Astrocyte of the spinal cord (primary cell): ENCODE measurements at regions not wholly inside any gene's neighbourhood (a gene's known extent, or its start where the extent isn't known, plus 50 kb on each side); places are given as distances from the start of the nearest gene placed in this dataset.
"Not testable (repeated sequence)": the region's sequence is repeated elsewhere in the genome, so short reads cannot be mapped to it uniquely, and the experiment has no call there.

Experiments
- DNase-seq: peaks from one replicate; pipeline ENCODE4 v3.0.0; 2011; ENCODE audit warnings: low read depth, low spot score
- H3K4me3 ChIP-seq: 2 replicates; pipeline ENCODE4 v1.5.1; 2011; ENCODE audit warnings: low read depth, mild to moderate bottlenecking, low read length, moderate library complexity
- in situ Hi-C: cut with HindIII; loops from 2 replicates; pipeline ENCODE4 v1.10.0; 2017; ENCODE audit warnings: low sequenced_read_pairs
- TF ChIP-seq, protein P1 (sequence below): IDR thresholded peaks from 2 replicates; pipeline ENCODE4 v1.5.1; 2012; ENCODE audit warnings: low read depth, mild to moderate bottlenecking, low read length, inconsistent platforms

DNA sequence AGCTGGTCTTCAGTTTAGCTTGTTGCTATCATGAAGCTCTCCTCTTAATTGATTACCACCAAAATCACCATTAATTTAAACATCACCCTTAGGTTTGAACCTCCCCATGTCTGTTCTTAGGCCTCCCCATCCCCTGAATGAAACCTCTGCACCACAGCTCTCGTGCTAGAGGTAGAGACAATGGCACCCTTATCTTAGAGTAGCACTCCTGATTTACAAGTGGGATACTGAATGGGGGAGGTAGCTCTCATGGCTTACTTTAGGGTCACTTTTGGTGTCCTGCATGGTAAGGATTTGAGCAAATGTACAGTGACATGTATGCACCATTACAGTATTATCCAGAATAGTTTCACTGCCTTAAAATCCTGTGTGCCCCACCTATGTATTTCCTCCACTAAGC is 115.6 kb upstream of the ADTRP start:
- in situ Hi-C loops, result no loop called here
- TF ChIP-seq, protein P1, sequence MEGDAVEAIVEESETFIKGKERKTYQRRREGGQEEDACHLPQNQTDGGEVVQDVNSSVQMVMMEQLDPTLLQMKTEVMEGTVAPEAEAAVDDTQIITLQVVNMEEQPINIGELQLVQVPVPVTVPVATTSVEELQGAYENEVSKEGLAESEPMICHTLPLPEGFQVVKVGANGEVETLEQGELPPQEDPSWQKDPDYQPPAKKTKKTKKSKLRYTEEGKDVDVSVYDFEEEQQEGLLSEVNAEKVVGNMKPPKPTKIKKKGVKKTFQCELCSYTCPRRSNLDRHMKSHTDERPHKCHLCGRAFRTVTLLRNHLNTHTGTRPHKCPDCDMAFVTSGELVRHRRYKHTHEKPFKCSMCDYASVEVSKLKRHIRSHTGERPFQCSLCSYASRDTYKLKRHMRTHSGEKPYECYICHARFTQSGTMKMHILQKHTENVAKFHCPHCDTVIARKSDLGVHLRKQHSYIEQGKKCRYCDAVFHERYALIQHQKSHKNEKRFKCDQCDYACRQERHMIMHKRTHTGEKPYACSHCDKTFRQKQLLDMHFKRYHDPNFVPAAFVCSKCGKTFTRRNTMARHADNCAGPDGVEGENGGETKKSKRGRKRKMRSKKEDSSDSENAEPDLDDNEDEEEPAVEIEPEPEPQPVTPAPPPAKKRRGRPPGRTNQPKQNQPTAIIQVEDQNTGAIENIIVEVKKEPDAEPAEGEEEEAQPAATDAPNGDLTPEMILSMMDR, result no peak
- H3K4me3 ChIP-seq, result no peak overlapping the region
- DNase-seq, result no peak

DNA sequence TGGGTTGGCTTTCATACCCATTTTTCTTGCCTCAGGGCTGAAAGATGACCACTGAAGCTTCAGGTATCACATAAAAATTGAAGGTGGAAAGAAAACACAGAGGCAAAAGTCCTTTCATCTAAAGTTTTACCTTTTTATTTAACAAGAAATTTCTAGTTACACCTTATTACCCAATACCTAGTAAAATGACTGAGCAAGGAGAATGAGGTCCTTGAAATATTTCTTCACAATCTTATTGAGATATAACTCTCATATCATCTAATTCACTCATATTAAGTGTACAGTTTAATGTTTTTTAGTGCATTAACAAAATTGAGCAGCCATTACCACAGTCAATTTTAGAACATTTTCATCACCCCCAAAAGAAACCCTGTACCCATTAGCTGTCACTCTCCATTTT is 112.9 kb upstream of the ADTRP start:
- no peak for DNase-seq
- no peak overlapping the region for H3K4me3 ChIP-seq
- in situ Hi-C loops, result no loop called here
- TF ChIP-seq, protein P1, result no peak

DNA sequence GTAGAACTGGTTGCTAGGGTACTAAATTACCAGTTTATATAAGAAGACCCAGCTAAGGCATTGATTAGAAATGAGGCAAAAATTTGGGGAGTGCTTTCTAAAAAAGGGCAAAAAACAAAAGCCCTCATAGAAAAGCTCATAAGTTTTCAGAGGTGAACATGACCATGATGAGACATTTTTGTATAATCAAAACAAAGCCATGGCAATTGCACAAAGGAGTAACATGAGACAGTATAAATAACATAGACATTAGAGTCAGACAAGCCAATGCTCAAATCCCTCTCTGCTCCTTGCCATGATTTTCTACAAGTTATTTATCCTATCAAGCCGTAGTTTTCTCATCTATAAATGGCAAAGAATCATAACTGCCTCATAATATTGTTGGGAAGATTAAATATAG is 112.2 kb upstream of the ADTRP start:
- no peak overlapping the region for H3K4me3 ChIP-seq
- TF ChIP-seq, protein P1, result no peak
- peak; percentile 20 for DNase-seq
- in situ Hi-C loops, result no loop called here

DNA sequence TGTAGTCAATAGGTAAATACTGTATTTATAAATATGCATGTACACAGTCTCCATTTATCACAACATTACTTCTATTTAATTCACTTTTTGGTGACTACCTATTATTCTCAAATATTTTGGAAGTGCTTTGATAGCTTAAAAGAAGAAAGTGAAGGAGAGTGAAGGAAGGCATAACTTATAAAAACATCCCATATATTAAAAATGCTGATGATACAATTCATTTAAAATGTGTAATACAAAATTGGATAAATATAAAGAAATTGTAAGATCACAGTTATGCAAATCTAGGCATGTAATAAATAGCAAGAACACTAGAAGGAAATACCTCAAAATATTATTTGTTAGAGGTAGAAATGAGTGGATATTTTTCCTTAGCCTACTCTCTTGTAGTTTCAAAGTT is 111.6 kb upstream of the ADTRP start:
- DNase-seq, result no peak
- in situ Hi-C loops, result no loop called here
- H3K4me3 ChIP-seq, result no peak overlapping the region
- TF ChIP-seq, protein P1, result no peak

DNA sequence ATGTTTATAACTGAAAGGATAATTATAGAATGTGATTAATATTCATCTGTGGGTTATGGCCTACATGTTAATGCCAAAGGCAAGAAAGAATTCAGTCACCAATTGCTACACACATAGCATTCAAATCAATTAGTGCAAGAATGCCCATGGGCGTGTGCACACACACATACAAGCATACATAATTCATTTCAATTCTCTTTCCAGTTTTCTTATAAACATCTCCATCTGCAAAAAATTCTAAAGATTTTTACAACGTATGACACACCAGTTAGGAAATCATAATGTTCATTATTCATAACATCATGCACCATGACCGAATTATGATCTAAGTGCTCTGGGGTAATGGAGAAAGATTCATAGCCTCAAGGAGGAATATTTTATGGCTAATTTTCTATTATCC is 111.0 kb upstream of the ADTRP start:
- no peak overlapping the region for H3K4me3 ChIP-seq
- no peak for DNase-seq
- in situ Hi-C loops, result no loop called here
- TF ChIP-seq, protein P1, result no peak

DNA sequence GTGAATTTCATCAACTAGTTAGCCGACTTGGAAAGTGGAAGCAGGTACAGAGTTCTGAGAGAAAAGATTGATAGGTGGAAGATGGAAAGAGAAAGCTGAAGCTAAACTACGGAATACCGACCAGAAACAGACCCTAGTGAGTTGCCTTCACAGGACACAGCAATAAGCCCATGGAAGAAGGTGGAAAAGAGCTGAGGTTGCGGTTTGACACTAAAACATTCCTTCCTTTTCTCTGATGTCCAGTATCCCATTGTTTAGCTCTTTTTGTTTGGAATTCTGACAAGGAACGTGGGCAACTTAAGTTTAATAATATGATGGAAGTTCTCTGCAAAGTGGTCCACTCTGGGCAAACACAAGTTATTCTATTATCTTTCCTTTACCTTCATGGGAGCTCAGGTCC is 110.1 kb upstream of the ADTRP start:
- TF ChIP-seq, protein P1, result no peak
- no peak for DNase-seq
- no peak overlapping the region for H3K4me3 ChIP-seq
- in situ Hi-C loops, result no loop called here

DNA sequence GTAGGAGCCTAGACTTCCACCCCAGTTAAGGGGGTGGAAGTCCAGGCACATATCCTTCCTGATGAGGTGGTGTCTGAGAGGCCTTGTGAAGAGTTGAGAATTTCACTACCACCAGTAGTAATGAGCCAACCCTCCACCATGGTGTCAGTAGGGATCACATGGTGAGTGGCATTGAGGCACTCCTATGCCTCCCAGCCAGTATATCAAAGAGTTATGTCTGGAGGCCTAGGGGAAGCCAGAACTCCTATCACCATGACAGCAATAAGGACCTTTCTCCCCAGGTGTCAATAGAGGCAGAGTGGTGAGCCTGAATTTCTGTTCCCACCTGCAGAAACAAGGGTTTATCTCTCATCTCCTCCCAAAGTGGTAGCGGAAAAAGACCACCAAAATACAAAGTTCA is 106.6 kb upstream of the ADTRP start:
- no peak for DNase-seq
- in situ Hi-C loops, result no loop called here
- TF ChIP-seq, protein P1, result no peak
- no peak overlapping the region for H3K4me3 ChIP-seq

DNA sequence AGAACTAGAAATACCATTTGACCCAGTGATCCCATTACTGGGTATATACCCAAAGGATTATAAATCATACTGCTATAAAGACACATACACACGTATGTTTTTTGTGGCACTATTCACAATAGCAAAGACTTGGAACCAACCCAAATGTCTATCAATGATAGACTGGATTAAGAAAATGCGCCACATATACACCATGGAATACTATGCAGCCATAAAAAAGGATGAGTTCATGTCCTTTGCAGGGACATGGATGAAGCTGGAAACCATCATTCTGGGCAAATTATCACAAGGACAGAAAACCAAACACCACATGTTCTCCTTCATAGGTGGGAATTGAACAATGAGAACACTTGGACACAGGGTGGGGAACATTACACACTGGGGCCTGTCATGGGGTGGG is 104.9 kb upstream of the ADTRP start:
- DNase-seq, in situ Hi-C loops, H3K4me3 ChIP-seq: not testable (repeated sequence)

DNA sequence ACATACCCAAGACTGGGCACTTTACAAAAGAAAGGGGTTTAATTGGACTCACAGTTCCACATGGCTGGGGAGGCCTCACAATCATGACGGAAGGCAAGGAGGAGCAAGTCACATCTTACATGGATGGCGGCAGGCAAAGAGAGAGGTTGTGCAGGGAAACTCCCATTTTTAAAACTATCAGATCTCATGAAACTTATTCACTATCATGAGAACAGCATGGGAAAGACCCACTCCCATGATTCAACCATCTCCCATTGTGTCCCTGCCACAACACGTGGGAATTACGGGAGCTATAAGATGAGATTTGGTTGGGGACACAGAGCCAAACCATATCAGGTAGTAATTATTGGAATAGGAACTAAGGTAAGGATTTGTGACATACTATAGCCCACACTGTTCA is 101.6 kb upstream of the ADTRP start:
- H3K4me3 ChIP-seq, DNase-seq, in situ Hi-C loops: not testable (repeated sequence)
